Activated naive CD8-positive, alpha-beta T cell treated with anti-CD3 and anti-CD28 coated beads, Interleukin-2, amount 50 U/mL, for 16 hours (primary cell): ENCODE measurements at regions not wholly inside any gene's neighbourhood (a gene's known extent, or its start where the extent isn't known, plus 50 kb on each side); places are given as distances from the start of the nearest gene placed in this dataset.

Source experiments
- DNase-seq: peaks from one replicate; pipeline ENCODE4 v3.0.0-alpha.2; 2020; ENCODE audit warnings: low read depth, low spot score

DNA sequence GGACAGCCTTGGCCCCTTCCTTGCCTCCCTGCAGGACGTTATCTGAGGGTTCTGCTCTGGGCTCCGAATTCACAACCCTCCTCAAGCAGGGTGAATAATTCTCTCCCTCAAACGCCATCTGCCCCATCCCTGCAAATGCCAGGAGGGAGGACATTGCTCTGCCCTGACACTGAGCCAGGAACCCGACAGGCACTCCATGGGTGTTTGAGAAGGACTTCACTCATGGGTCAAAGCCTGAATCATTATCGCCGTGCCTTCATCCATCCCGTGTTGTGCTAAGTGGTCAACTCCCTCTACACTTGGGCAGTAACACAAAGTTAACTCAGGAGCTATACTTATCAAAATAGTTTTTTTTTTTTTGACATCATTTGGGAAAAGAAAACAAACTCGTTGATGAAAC, 261.8 kb upstream of the IGF1R start:
- no peak for DNase-seq

DNA sequence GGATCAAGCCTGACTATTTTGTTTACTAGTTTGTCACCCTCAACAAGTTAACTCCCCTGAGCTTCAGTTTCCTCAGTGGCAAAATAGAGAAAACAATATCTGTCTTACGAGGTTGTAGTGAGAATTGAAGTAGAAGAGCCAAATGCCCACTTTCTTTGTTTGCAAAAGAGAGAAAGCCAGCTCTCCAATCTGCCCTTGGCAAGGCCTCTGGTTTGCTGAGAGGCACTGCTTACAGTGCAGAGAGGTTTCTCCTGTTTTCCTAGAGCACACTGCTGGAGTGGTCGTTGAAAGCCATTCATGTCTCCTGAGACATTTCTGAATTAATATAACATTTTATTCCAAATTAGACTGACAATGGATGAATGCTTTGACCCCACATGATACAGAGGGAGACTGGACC, 260.5 kb upstream of the IGF1R start:
- DNase-seq: no peak

DNA sequence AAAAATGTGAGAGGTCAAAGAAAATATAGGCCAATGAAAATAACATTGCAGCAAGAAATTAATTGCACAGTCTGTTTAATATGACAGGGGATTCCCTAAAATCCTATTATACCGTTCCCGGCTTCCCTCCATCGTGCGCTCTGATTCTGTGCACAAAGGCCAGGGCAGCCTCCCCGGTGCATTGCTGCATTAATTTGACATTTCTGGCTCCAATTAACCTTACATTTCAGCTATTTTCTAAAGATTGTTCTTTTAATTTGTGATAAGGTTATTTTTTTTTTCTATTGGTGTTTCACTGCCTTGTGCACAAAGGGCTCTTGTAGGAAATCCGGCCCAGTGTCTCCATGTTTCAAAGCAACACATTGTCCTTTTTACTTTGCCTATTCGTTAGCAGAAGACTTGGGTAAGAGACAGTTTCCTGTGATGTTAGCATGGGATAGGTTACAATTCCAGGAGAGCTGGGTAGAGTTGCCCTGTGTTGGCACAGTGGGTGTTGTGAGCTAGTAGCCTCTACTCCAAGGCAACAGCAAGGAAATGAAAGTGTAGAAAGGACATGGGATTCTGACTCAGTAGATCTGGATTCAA, 257.3 kb upstream of the IGF1R start:
- no peak for DNase-seq

DNA sequence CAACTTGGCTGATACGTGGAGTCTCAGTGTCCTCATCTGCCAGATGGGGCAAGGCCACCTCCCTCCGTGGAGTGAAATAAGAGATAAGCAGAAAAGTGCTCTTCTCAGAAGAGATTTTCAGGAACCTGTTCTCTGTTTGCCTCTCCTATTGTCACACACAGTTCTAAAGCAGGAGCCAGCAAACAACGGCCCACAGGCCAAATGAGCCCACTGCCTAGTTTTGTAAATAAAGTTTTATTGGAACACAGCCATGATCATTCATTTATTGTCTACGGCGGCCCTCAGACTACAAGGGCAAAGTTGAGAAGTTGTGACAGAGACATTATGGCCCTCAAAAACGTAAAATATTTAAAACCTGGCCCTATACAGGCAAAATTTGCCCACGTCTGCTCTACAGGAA, 256.8 kb upstream of the IGF1R start:
- no peak for DNase-seq

DNA sequence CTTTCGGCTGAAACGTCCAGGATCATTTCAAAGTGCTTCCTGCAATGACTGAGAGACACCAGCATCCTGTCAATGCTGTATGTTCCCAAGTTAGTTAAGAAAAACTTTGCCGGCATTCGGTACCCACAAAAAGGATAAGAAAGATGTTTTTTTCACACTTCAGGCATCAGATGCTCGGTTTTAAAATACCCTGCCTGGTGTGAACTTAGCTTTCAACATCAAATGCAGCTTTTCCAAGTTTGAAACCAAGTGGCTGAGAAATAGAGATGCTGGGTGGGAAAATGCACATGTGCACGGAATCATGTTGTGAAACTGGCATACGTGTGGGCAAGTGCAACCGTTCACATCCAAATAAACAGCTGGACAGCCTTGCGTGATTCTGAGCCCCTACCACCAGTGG, 254.9 kb upstream of the IGF1R start:
- DNase-seq: no peak

DNA sequence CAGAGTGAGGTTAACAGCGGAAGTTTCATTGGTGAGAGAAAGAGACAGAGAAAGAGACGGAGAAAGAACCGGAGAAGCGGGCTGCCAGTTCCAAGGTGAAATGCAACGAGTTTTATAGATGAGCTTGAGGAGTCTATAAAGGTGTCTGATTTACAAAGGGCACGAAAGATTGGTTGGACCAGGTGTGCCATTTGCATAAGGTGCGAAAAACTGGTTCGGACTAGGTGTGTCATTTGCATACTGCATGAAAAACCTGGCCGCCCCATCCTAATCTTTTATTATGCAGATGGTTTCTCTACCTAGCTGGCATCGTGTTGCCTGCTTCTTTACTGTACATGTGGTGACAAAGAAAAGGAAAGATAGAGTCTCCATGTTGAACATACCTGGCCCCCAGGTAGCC, 253.8 kb upstream of the IGF1R start:
- no peak for DNase-seq

DNA sequence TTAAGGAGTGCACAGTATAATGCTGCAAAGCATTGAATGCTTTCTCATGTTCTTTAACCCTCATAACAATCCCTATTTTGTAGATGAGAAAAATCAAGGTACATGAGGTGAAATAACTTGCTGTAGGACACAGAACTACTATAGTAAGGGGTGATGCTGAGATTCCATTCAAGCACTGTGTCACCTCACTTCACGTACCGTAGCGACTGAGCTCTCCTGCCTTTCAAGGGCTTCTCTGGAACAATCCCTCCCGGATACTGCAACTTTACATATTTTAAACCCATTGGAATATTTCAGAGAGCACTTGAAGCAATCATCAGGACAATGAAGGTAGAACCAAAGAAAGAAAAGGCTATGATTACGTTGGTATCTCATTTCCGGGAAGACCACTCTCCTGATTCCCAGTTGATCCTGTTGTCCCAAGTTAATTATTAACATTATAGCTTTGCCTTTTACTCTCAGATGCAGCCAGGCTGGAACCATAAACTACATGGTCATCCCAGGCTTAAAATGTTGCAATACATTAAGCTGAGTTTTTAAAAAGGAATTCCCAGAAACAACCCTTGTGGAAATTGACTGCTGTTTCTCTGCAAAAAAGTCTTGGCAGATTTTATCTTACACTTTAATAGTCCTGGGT, 252.2 kb upstream of the IGF1R start:
- DNase-seq: no peak

DNA sequence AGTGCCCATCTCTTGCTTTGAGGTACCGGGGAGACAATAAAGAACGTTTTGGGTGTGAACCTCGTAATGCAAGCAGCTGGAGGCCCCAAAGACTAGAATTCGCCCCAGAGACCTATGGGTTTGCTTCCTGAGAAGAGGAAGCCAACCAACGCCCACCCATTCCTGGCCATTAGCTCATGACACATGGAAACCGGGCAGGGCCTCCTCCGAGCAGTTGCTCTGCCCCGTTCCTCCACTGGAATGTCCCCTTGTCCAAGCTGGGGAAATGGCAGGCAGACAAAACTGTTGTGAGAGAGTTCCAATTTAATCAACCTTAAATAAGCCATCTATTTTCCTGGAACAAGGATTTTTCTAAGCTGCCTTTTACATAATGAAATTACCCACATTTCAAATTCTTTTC, 250.9 kb upstream of the IGF1R start:
- no peak for DNase-seq

DNA sequence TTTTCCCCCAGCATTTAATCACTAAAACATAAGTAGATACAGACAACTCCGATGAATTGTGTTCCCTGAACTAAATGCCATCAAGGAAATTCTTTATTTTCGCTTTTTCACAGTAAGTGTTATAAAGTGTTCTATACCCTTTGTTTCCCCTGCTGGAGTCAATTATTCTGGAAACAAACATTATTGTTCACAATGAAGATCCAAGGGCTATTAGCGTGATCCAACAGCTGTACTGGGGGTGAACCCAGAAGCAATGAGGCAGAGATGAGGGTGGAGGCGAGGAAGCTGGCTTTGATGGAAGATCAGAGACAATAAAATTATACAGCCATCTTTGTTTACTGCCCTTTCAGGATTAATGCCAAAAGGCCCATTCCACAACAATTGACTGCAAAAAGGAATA, 250.3 kb upstream of the IGF1R start:
- DNase-seq: no peak

DNA sequence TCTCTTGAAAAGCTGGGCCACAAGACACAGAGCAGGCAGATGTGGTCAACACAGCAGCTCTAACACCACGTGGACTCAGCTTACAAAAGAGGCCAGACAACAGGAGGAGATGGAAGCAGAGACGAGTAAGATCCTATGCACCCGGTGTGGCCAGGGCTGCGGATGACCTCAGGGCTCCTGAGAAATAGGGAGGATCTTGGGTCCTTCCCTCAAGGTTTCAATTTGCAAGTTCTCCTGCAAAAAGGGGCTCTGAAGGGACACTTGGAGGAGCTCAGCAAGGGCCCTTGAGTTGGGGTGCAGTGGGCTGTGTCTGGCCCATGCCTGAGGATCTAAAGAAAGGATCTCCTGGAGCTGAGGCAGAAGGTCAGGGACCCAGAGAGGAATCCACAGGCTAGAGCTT, 249.5 kb upstream of the IGF1R start:
- DNase-seq: no peak

DNA sequence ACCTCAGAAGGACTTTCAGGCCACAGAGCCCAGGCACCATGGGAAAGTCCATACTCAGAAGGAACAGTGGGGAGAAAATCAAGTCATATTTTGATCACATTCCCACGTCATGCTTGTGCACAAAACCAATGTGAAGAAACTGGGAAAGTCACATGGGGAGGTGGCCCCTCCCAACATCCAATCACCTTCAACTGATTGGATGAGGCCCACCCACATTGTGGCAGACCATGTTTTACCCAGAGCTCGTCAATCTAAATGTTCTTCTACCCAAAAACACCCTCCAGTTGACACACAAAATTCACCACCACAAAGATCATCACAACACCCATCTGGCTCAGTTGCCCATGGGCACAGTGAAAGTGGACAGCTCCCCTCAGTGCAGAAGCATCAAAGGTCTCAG, 248.2 kb upstream of the IGF1R start:
- DNase-seq: no peak

DNA sequence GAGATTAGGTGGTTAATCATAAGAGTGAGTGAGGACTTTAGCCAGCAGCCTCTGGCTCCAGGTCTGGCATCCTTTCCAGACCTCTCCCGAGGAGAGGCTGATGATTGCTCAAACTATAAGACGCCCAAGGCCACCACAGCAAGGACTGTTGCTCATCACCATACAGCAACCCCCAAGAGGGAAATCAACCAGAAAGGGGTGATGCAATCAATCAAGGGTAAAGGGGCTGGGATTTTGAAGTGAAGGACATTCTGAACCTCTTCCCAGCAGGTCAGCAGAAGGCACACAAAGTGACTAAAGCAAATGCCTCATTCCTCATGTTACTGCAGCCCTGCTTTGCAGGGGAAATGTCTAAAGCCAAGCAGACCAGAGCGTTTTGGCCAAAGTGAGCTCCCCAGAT, 247.3 kb upstream of the IGF1R start:
- no peak for DNase-seq

DNA sequence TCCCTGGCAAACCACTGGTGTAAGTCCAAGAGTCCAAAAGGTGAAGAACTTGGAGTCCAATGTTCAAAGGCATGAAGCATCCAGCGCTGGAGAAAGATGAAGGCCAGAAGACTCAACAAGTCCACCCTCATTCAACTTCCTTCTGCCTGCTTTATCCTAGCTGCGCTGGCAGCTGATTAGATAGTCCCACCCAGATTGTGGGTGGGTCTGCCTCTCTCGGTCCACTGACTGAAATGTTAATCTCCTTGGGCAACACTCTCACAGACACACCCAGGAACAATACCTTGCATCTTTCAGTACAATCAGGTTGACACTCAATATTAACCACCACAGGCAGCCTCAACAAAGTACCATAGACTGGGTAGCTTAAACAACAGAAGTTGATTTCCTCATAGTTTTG, 245.9 kb upstream of the IGF1R start:
- no peak for DNase-seq

DNA sequence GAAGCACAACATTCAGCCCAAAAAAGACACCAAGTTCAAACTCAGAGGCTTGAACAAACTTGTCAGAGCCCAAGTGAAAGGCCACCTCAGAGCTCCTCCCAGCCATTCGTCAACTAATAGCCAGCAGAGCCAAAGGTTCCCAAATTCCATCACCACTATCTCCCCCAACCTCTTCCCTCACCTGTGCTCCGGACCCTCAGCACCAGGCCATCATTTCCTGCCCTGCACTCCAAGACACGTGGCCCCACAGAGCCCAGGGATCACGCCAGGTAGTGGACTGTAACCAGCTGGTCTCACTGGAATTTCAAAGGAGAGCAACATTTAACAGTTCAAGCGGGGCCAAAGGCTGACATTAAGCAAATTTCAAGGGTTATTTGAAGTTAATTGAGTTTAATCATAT, 245.2 kb upstream of the IGF1R start:
- no peak for DNase-seq

DNA sequence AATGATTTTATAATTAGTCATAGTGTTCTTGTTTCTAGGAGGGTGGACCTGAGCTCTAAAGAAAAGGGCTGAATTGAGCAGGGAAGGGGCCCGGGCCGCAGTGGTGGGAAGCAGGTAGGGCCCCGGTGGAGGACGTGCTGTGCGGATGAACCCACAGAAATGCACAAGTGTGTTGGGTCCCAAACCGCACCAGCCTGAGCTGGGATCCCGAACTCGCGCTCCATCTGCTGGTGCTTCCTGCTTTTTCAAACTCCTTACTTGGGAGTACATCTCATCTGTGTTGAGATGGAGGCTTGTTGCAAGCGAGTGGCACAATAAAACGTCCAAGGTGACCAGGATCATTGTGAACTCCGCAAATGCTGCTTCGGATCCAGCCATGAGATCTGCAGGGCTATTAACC, 244.8 kb upstream of the IGF1R start:
- DNase-seq: no peak

DNA sequence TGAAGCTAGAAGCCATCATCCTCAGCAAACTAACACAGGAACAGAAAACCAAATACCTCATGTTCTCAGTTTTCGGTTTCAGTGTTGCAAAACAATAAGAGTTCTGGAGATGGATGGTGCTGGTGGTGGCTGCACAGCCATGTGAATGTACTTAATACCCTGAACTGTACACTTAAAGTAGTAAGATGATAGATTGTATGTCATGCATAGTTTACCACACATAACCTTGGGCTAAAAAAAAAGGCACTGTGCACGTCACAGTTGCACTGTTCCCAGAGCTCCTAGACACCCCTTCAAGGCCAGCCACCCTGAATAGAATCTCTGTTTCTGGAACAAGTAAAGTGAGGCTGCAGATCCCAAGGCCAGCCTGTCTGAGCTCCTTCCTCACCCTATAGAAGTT, 243.3 kb upstream of the IGF1R start:
- no peak for DNase-seq

DNA sequence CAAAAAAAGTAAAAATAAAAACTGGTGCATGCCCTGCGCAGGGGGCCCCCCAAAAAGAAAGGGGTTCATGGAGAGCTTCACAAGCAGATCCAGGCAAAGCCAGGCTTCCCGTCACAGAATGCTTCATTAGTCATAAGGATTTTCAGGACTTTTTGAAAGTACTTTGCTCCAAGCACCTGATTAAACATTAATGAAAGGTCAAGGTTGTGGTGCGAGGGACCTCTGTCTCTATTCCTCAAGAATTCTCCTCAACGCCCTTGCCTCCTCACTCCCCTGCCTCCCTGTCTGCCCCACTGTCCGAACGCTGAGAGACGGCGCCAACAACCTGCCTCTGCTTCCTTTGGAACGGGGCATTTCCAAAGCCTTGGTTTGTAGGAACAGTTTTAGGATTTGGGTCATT, 240.1 kb upstream of the IGF1R start:
- DNase-seq: no peak

DNA sequence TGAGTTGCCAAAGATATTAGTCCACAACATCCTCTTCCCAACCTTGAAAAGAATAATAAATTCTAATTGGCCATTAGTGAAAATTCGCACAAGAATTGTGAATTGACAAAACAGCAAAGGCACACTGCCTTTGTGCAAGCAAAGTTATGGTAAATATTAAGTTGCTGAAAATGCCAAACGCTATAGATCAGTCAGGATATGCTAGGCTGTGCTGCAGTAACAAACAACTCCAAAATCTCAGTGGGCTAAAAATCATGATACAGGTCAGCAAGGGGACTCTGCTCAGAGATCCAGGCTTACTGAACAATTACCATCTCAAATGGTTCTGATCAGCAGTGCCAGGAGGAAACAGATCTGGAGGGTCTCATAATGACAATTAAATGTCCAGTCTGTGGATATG, 238.0 kb upstream of the IGF1R start:
- no peak for DNase-seq

DNA sequence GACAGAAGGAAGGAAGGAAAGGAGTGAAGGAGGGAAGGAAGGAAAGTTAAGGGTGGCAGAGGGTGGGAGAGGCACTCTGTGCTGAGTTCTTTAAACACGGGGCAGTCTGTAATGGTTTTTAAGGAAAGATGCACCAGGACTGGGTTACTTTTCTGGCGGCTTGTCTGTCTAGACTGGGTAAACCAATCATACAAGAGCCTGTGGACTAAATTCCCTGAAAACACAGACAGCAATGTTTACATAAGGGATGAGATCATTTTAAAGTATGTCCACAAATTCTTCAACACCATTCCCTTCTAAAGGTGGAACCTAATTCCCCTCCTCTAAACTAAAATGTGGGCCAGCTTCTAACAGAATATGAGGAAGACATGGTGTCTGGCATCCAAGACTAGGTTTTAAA, 235.5 kb upstream of the IGF1R start:
- DNase-seq: no peak

DNA sequence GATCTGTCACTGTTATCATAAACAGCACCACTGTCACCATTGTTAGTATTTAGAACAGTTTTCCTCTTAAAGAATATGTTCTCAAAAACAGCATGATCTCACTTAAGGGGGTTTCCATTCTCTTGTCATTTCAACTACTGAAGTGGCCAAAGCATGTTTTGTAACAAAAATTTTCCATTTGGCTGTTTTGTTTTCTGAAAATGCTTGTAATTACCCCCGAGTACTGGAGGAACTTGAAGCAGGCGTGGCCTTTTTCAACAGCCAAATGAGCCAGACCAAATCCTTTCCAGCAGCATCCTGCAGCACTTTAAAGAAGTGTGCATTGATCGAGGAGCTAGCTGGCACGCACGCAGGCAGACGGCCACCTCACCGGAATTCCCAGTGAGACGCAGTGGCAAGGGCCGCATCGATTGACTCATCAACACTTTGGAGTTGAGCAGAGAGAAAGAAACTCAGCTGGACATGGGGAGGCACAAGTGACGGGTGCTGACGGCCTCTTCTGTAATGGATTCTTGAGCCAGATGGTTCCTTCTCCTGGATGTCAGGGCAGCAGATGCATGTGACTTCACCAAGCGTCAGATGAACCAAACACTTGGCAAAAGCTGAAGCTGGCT, 234.3 kb upstream of the IGF1R start:
- DNase-seq: no peak

DNA sequence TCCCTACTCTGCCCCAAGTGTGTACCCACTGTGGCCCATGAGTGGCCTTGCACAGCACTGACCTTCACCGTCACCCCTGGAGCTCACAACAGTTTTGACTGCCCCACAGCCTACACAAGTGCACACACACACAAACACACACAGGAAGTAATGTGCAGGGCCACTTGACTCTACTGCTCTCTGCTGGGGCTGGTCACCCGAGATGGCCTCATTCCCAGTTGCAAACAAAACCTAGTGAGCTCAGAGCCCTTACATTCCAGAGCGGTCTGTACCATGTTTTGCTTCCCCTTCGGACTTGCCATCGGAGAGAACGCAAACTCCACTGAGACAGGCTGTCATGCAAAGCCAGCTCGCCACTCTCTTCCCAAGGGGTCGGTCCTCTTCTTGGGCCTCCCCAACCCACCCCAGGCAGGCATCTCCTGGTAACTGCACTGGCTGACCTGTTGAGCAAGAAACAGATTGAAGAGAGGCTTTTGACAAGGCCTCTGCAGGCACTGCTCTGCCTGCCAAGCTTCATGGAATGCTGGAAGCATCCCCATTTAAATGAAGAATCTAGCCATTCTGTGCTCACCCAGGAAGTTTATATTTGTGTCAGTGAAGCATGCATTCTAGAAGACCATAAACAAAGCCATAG, 232.0 kb upstream of the IGF1R start:
- no peak for DNase-seq

DNA sequence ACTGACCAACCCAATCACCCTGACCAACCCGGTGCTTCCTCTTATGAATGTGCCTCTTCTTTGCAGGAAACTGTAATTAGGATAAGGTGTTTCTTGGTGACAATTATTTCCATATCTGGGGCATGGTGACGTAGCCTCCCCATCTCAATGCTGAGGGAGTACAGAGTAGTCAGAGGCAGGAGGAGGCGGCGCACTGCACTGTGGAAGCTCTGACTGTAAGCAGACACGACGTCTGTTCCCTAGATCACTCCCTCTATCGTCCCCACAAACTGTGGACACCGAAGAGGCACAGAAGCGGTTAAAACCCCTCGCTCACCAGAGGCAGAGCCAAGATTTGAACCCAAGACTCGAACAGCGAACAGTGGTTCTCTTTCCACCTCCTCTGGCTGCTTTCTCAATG, 231.0 kb upstream of the IGF1R start:
- DNase-seq: no peak

DNA sequence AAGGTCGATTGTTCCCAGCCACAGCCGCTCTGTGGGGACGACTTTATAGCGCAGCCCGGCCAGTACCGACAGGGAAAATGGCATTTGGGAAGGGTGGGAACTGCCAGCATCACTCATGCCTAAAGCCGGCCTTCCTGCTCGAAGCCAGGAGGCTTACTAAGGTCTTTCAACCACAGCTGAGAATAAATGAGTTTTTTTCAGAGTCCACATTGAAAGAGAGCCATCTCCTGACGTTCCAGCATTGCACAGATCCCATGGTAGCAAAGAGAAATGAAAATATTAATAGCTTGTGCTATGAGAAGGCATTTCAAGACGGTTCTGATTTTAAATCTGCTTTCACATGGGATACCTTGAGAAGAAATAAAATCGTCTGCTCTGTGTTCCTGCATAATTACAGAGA, 230.2 kb upstream of the IGF1R start:
- no peak for DNase-seq
